GM19324 (cell line): ENCODE measurements at regions not wholly inside any gene's neighbourhood (a gene's known extent, or its start where the extent isn't known, plus 50 kb on each side); places are given as distances from the start of the nearest gene placed in this dataset.

Source experiments
- ATAC-seq: cut with Tn5 transposase; IDR thresholded peaks from one replicate; pipeline ENCODE4 v1.9.1; 2021; ENCODE audit warnings: mild to moderate bottlenecking, moderate library complexity; ENCODE audit not compliant: unreplicated experiment, low FRiP score

DNA sequence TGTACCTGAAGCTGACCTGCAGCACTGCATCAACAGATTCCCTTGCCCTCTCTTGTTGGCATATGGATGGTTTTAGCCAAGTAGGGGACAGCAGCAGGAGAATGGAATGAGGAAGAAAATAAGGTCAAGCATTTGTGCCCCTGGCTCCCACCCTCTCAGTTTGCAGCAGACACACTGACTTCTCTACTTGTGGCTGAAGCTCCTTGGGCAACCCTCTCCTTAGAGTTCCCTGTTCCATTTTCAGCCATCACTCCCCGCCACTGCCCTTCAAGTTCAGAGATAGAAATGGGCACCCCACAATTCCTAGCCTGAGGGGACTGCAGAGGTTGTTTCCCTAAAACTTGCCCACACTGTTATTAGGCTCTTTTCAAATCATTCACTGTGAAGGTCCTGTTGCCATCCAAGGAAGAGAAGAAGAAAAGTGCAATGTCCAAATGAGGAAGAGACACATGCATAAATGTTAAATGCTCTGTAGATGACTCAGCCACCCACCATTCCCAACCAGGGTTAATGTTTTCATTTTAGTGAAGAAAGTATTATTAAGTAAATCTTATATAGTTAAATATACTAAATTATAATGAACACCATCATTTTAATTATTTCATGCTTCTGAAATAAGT, 295.9 kb upstream of the UBE2E2 start:
- no peak for ATAC-seq

DNA sequence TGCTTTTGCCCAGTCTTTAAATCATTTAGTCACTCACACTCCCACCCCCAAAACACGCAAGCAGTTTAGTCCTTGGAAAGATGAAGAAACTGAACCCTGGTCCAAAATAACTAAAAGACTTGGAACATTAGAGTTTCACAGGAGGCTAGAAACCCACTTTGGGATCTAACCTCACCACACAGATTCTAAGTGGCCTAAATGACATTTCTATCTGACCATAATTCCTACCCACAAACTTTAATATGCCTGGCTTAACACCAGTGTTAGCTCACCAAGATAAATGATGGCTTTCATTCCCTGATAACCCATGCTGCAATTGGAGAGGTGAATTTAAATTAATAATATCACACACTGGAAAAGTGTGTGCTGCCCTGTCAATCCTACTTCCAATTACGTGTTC, 295.3 kb upstream of the UBE2E2 start:
- ATAC-seq = no peak

DNA sequence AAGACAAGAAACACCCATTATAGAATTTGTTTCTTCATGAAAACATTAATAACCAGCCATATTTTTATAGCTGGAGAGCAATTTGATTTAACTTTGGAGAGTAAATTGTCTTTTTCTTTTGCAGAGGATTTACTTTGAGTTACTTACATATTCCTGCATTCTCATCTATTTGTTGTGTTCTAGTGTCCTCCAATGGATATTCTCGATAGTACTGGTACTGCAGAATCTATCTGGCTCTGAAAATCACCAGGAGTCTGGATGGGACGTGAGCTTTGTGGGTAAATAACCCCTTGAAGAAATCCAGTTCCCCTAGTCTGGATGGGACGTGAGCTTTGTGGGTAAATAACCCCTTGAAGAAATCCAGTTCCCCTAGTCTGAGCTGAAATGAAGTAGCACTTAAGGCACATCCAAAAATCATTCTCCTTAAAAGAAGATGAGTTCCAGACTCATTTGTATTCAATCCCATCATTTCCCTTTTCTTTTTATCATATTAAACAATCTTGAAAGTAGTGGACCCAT, 294.1 kb upstream of the UBE2E2 start:
- no peak for ATAC-seq

DNA sequence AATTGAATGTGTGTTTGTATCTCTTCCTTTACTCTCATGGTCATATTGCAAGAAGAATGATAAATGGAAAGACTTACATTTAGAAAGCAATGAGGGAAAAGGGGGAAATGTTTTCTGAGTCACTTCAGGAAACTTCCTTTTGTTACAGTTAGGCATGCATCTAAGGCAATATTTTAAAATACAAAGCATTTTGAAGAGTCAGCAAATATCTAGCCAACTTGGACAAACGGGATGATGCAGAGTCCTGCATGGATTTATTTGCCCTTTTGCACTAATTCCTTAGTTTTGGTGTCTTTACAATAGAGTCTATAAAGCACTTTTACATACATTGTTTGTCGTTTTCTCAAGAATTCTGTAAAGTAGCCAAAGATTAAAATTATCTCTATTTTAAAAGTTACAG, 286.2 kb upstream of the UBE2E2 start:
- no peak for ATAC-seq

DNA sequence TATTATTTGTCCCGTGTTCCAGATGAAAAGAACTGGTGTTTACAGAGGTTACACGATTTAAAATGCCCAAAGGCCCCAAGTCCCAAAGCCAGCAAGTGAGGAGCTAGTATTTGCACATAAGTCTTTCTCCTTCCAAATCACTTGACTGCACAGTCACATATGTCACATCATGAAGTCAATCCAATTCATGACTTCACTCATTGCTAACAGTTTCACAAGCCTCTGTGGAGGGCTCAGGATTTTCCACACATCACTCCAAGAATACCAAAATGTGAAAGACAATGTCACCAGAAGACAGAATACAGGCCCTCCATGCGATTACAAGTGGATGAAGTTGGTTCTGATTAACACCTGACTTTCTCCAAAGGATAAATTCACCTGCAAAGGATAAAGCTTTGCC, 283.1 kb upstream of the UBE2E2 start:
- ATAC-seq = no peak

DNA sequence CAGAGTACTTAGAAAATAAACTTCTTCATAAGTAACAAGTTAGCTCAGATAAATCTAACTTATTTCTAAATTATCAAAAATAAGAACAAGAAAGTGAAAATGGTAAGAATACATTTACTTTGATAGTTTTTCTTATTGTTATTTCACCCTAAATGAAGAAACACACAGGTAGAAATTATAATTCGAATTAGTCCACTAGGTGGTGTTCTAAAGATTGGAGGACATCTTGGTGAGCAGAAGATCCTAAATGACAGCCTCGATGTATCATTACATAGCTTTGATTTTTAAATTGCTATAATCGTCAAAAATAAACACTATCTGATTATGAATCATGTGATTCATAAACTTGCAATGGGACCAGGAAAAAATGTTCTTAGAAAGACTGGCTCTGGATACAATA, 280.8 kb upstream of the UBE2E2 start:
- ATAC-seq = no peak

DNA sequence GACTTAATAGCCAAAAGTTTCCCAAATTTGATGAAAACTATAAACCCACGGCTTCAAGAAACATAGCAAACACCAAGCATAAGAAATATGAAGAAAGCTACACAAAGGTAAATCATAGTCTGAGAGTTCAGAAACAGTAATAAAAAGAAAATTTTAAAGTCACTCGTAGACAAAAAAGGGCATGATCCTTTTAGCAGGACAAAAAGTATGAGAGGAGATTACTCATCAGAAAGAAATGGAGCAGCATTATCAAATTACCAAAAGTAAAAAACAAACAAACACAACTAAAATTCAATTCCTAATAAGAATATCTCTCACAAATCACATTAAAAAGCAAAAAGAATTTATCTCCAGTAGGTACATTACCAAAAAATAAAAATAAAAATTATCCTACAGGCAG, 279.4 kb upstream of the UBE2E2 start:
- no peak for ATAC-seq

DNA sequence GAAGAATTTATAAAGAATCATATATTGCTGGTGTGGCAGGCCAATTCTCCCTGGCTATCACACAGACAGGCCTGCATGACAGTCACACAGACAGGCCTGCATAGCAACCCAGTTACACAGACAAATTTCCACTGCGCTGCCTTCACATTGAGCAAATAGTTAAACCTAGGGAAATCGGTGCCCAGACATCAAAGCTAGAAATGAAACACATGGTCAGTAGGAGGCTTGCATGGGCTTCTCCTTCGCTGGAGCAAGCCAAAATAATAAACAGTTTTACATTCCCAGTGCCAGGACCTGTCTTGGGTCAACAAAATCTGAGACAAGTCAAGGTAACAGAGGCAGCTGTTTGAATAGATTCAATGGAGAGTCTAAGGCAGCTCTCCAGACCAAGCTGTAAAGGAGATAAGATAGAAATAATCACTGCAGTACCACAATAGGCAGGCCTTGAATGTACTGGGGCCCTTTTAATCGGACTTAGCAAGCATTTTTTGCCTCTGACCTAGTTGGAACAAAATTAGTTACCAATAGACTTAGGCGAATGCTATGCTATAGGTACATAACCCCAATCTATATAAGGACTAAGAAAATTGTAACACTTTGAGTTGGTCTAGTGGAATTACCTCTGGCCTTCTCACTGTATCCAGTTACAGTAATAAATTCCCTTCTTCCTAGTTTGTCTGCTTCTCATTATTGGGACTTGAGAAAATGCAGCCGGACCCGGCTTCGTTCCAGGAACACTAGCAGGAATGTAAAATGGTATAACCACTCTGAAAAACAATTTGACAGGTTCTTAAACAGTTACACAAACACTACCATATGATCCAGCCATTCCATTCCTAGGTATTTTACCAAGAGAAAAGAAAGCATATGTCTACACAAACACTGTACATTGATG, 274.7 kb upstream of the UBE2E2 start:
- ATAC-seq = no peak

DNA sequence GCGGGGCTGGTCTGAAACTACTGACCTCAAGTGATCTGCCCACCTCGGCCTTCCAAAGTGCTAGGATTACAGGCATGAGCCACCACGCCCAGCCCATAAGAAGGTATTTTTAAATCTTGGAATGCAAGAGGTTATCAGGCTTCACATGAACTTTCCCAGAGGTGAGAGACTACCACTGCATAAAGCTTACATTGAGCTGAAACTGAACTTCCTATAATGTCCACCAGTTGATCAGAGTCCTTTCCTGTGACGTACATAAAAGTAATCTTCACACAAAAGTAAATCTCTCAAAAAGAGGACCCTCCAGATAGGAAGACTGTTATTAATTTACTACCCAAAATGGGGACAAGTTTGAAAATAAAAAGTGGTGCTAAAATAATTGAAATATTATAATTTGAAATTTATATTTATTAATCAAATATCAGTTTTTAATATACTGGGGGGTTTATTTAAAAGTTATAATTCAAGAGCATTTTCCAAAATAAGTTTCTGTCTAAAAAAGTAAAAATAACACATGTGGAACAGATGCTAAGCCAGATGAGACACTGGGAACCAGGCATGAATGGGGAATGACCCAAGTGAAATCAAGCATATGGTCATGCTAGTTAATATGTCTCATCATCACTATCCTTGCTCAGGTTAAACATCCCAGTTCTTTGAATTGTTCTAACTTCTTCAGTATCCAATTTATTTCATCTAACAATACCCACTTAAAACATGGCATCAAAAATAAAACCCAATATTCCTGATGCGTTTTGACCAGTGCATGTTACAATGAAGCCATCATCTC, 269.9 kb upstream of the UBE2E2 start:
- no peak for ATAC-seq

DNA sequence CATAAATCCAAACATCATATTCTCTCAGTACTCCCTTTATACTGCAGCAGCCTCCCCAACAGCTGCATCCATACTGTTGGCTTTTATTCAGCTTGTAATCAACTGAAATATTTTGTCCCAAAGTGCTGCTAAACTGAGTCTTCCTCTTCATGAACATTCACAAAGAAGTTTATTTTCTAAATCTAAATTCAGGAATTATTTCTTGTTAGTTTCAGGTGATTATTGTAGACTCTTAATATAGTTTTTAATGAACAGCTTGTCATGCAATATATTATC, 269.3 kb upstream of the UBE2E2 start:
- no peak for ATAC-seq

DNA sequence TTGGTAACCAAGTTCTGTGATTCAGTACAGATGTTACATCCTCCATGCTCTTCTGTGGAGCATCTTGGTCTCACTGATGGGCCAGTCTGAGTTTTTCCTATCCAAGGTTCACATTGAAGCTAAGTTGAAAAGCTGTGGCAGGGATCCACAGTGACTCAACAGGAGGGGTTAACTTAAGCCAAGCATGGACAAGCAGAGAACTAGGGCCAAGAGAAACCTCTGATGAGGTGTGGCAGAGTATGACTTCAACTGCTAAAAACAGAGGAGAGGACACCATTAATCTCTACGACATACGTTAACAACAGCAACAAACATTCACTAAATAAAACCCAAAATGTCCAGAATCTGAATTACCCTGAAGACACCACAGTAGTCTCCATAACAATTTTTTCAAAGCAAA, 268.1 kb upstream of the UBE2E2 start:
- ATAC-seq = no peak

DNA sequence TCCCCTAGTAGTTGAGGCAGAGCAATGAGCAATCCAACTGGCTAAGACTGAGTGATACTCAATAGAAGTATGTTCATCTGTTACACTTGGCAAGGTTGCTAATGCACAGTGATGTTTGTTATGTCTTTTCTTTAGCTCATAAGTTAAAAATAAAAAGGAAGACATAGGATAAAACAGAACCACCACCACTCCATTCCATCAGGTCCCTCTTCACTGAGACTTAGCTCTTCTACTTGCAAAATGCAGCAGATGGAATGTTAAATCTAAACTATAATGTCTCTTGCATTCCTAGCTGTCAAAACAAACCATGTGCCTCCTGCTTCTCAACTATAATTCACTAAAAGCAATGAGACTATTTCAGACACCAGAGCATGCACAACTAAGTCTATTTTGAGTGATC, 265.6 kb upstream of the UBE2E2 start:
- no peak for ATAC-seq

DNA sequence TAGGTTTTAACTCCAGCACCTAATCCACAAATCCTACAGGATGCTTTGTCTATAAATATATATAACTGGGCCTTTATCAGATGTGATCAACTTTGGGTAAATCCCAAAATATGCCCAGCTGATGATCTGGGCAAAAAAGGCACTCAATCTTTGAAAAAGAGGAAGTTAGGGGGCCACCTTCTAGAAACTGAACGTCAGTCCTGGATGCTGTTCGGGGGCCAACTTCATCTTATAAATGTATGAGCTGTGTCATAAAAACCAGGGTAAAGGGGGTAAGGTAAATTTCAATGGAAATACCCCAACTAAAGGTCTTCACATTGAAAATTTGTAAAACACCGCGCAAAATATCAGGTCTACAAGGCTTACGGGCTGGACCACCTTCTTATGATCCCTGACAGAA, 264.4 kb upstream of the UBE2E2 start:
- no peak for ATAC-seq

DNA sequence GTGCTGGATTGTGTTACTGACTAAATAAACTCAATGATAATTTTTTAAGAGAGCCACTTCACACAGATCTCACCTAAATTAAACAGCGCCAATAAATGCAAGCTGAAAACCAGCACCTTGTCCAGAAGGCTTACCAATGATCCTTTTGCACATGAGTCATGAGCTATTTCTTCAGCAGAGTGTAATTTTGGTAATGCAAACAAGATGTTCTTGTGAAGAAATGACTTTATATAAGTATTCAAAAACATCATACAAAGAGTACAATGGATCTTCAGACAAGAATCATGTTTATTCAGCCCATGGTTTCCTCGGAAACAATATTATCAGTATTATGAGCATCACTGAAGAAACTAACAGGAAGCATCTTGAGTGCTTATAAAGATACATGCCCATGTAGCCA, 263.8 kb upstream of the UBE2E2 start:
- ATAC-seq = no peak

DNA sequence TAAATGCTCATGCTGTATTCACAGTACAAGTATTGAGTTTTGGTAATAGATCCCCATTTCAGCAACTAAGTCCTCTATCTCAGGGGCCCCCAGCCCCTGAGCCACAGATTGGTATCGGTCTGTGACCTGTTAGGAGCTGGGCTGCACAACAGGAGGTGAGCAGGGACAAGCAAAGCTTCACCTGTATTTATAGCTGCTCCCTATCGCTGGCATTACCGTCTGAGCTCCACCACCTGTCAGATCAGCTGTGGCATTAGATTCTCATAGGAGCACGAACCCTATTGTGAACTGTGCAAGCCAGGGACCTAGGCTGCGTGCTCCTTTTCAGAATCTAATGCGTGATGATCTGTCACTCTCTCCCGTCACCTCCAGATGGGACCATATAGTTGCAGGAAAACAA, 262.8 kb upstream of the UBE2E2 start:
- no peak for ATAC-seq

DNA sequence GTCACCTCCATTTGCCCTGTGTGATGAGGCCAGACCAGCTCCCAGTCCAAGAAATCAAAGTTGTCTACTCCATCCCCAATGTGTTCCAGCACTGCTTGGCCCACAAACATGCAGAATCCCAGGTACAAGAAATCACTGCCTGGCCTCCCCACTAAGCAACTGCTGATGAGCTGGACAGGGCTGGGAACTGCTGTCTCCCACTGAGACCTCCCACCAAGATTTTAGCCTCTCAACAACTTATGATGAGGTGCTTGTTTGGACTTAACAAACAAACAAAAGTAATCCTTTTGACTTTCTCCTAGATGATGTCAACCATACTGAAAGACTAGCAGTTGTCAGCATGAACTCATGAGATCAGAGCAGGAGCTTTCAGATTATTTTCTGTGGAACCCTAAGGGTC, 260.1 kb upstream of the UBE2E2 start:
- no peak for ATAC-seq

DNA sequence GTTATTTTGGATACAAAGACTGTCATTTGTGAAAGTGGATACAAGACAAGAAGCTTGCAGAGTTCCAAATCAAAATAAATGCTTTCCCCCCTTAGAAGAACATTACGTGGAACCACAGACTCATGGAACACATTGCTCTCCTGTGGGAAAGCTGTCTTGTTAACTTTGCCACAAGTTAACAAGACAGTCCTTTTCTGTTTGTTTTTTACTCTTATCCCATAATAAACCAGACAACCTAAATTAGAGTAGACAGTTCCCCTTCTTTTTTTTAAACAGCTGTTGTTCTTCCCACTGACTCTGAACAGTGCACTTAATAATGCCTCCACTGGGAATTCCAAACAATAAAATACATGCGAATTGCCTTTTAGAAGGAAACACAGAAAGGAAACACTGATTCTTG, 255.3 kb upstream of the UBE2E2 start:
- ATAC-seq = no peak

DNA sequence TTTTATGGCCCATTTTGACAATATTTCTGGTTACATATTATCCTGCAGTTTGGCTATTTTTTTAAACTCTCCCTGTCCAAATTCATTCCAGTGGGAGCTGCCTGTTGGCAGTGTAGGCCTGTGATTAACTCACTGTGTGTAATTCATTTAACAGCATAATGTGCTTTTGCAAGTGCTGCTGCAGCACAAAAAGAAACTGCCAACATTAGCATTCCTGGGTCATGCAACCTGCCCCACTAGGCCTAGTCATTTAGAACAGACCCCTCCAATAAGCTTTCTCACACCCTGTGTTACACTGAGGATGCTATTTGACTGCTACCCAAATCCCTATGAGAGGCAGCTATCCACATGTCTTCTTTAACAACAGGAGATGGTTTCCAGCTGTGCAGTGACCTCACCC, 251.2 kb upstream of the UBE2E2 start:
- no peak for ATAC-seq

DNA sequence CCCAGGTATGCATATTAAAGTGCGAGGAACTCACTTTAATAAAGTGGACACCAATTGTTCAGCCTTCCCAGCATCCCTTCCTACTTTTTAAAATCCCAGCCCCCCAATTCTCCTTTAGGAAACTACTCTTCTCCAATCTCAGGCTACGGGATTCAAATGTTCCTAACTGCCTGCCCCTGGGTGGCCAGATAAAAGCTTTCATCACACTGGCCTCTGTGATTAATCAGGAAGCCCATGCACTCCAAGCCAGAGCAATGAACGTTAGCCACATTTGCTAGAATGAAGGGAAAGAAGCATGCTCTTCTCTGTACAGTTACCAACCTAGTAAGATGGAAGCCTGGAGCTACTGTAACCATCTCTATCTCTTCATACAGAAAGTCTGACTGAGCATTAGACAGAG, 250.3 kb upstream of the UBE2E2 start:
- ATAC-seq = no peak

DNA sequence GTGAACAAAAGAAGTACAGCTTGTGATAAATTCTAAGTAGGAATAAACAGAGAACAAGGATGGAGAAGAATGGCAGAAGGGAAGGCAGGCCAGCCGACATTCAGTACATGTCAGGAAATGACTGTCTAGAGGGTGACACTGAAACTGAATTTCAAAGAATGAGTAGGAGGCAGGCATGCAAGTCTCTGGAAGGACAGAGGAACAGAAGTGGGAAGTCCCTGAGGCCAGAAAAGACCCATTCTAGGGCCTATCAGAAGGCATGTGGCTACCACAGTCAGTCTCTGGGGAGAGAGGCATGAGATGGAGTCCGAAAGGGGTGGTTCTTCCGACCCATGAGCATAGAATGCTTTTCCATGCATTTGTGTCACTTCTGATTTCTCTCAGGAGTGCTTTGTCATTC, 243.5 kb upstream of the UBE2E2 start:
- peak; percentile 85 for ATAC-seq
